Mesodermal cell (in vitro differentiated cells): ENCODE measurements at regions not wholly inside any gene's neighbourhood (a gene's known extent, or its start where the extent isn't known, plus 50 kb on each side); places are given as distances from the start of the nearest gene placed in this dataset.
A peak's percentile ranks its signal among the peaks of the same experiment; 100 is the strongest.
"Not testable (repeated sequence)": the region's sequence is repeated elsewhere in the genome, so short reads cannot be mapped to it uniquely, and the experiment has no call there.

ENCODE experiments used
- H3K27ac ChIP-seq: 2 replicates; pipeline ENCODE4 v1.7.0; 2013; ENCODE audit warnings: mild to moderate bottlenecking, low read depth, low read length, moderate library complexity; ENCODE audit not compliant: severe bottlenecking
- H3K36me3 ChIP-seq: 2 replicates; pipeline ENCODE4 v1.7.1; 2013; ENCODE audit warnings: mild to moderate bottlenecking, low read length, moderate library complexity; ENCODE audit not compliant: control insufficient read depth, insufficient read depth
- H3K4me1 ChIP-seq: one replicate; pipeline ENCODE4 v1.7.1; 2013; ENCODE audit warnings: mild to moderate bottlenecking, low read length; ENCODE audit not compliant: insufficient read depth, control insufficient read depth, poor library complexity, severe bottlenecking
- H3K4me3 ChIP-seq: 2 replicates; pipeline ENCODE4 v1.7.0; 2013; ENCODE audit warnings: low read length, control low read depth, mild to moderate bottlenecking; ENCODE audit not compliant: insufficient read depth, poor library complexity, severe bottlenecking; ENCODE audit errors: extremely low read depth
- H3K9me3 ChIP-seq: 2 replicates; pipeline ENCODE4 v1.7.1; 2013; ENCODE audit warnings: mild to moderate bottlenecking, low read length, moderate library complexity; ENCODE audit not compliant: control insufficient read depth
- WGBS, 2 experiments: methylation state at CpG; one replicate each; pipeline ENCODE4 v1.1.5; 2013; ENCODE audit warnings: missing lambda C conversion rate in 2 of 2; ENCODE audit not compliant: insufficient coverage in 2 of 2; 5-methylcytosine and 5-hydroxymethylcytosine counted together

GRCh38 chr1:147103416-147104155 is 68.7 kb downstream of the PRKAB2 start:
- H3K4me3 ChIP-seq, H3K27ac ChIP-seq, H3K36me3 ChIP-seq, H3K9me3 ChIP-seq, H3K4me1 ChIP-seq: not testable (repeated sequence)
- WGBS, 2 experiments: 100% methylated on average over 2 of the region's 5 CpGs; no CpG with 5 or more reads in 1 of the 2 experiments

- no peak overlapping the region for H3K27ac ChIP-seq
- H3K9me3 ChIP-seq: no peaks in the 10 kb centered on the region
- WGBS, 2 experiments: 83 to 93% methylated on average over 5 to 6 of the region's 6 CpGs
- no peak overlapping the region for H3K4me3 ChIP-seq
- H3K36me3 ChIP-seq: no peaks in the 10 kb centered on the region
- H3K4me1 ChIP-seq: no peaks in the 10 kb centered on the region
Measured at GRCh38 chr1:147099192-147099591, 73.1 kb downstream of the PRKAB2 start.

GRCh38 chr1:147098338-147098973 is 73.8 kb downstream of the PRKAB2 start:
- WGBS, 2 experiments: 100% methylated on average over 3 of the region's 11 CpGs; no CpG with 5 or more reads in 1 of the 2 experiments
- not testable (repeated sequence) for H3K36me3 ChIP-seq, H3K9me3 ChIP-seq, H3K4me3 ChIP-seq, H3K4me1 ChIP-seq, H3K27ac ChIP-seq

GRCh38 chr1:147095691-147096090 is 76.6 kb downstream of the PRKAB2 start:
- H3K36me3 ChIP-seq: no peaks in the 10 kb centered on the region
- H3K9me3 ChIP-seq: no peaks in the 10 kb centered on the region
- 92 to 100% methylated on average over 2 of the region's 4 CpGs for WGBS, 2 experiments
- no peak overlapping the region for H3K4me3 ChIP-seq
- no peaks in the 10 kb centered on the region for H3K4me1 ChIP-seq
- no peak overlapping the region for H3K27ac ChIP-seq

- H3K4me1 ChIP-seq: no peaks in the 10 kb centered on the region
- no peak overlapping the region for H3K27ac ChIP-seq
- no peaks in the 10 kb centered on the region for H3K36me3 ChIP-seq
- no CpG with 5 or more reads among the region's 2 CpGs for WGBS, 2 experiments
- H3K9me3 ChIP-seq: no peaks in the 10 kb centered on the region
- no peak overlapping the region for H3K4me3 ChIP-seq
Measured at GRCh38 chr1:147091801-147092200, 80.5 kb downstream of the PRKAB2 start.

GRCh38 chr1:147089457-147089856 is 82.8 kb downstream of the PRKAB2 start:
- H3K9me3 ChIP-seq: no peaks in the 10 kb centered on the region
- no peak overlapping the region for H3K4me3 ChIP-seq
- 48 to 51% methylated on average over 4 of the region's 4 CpGs for WGBS, 2 experiments
- no peaks in the 10 kb centered on the region for H3K36me3 ChIP-seq
- no peak overlapping the region for H3K27ac ChIP-seq
- H3K4me1 ChIP-seq: no peaks in the 10 kb centered on the region

- Histone ChIP-seq H3K36me3 (no peaks in the 10 kb centered on the region), H3K4me1 (peaks cover 3% of the 10 kb centered on the region), H3K27ac (no peak overlapping the region), H3K4me3 (no peak overlapping the region), H3K9me3 (no peaks in the 10 kb centered on the region)
Measured at GRCh38 chr1:147086129-147086528, 86.1 kb downstream of the PRKAB2 start.

- H3K9me3 ChIP-seq: no peaks in the 10 kb centered on the region
- peaks cover 12% of the 10 kb centered on the region for H3K4me1 ChIP-seq
- peak overlapping the region; percentile 46 for H3K4me3 ChIP-seq
- peak overlapping the region; percentile 99 for H3K27ac ChIP-seq
- WGBS, 2 experiments: 1% methylated on average over 27 to 46 of the region's 51 CpGs
- H3K36me3 ChIP-seq: no peaks in the 10 kb centered on the region
Measured at GRCh38 chr1:147084273-147085096, 87.8 kb downstream of the PRKAB2 start.

GRCh38 chr1:147083919-147084272 is 88.4 kb downstream of the PRKAB2 start:
- no peaks in the 10 kb centered on the region for H3K36me3 ChIP-seq
- no peak overlapping the region for H3K27ac ChIP-seq
- 14 to 16% methylated on average over 10 to 15 of the region's 18 CpGs for WGBS, 2 experiments
- peaks cover 14% of the 10 kb centered on the region for H3K4me1 ChIP-seq
- H3K9me3 ChIP-seq: no peaks in the 10 kb centered on the region
- H3K4me3 ChIP-seq: peak overlapping the region; percentile 46

- Histone ChIP-seq H3K9me3 (peaks cover 9% of the 10 kb centered on the region), H3K36me3 (no peaks in the 10 kb centered on the region), H3K27ac (no peak overlapping the region), H3K4me1 (peaks cover 19% of the 10 kb centered on the region), H3K4me3 (peak overlapping the region; percentile 5)
- WGBS, 2 experiments: 5 to 11% methylated on average over 20 to 22 of the region's 28 CpGs
Measured at GRCh38 chr1:147080671-147081394, 91.4 kb downstream of the PRKAB2 start.
